ENCODE measurements at regions not wholly inside any gene's neighbourhood (a gene's known extent, or its start where the extent isn't known, plus 50 kb on each side); places are given as distances from the start of the nearest gene placed in this dataset.
A peak's percentile ranks its signal among the peaks of the same experiment; 100 is the strongest.

GRCh38 chr7:130897515-130898419 is 163.8 kb upstream of the KLF14 start:
- DNase-seq, result no peak

GRCh38 chr7:130899071-130899560 is 165.1 kb upstream of the KLF14 start:
- DNase-seq, result no peak

- DNase-seq, result no peak
These were observed 165.8 kb upstream of the KLF14 start for GRCh38 chr7:130899638-130900401.

- DNase-seq, result no peak
These were observed 166.6 kb upstream of the KLF14 start for GRCh38 chr7:130900471-130901076.

- peak; percentile 70 for DNase-seq
These were observed 167.3 kb upstream of the KLF14 start for GRCh38 chr7:130901209-130901783.

GRCh38 chr7:130902755-130903357 is 168.8 kb upstream of the KLF14 start:
- DNase-seq, result no peak

GRCh38 chr7:130903358-130903974 is 169.5 kb upstream of the KLF14 start:
- DNase-seq, result no peak

GRCh38 chr7:130904031-130904757 is 170.2 kb upstream of the KLF14 start:
- peak; percentile 5 for DNase-seq

GRCh38 chr7:130904792-130905191 is 170.8 kb upstream of the KLF14 start:
- peak; percentile 10 for DNase-seq

GRCh38 chr7:130906575-130906974 is 172.6 kb upstream of the KLF14 start:
- no peak for DNase-seq

GRCh38 chr7:130907439-130907838 is 173.4 kb upstream of the KLF14 start:
- DNase-seq, result no peak

GRCh38 chr7:130908345-130909160 is 174.5 kb upstream of the KLF14 start:
- DNase-seq, result no peak

- no peak for DNase-seq
These were observed 175.3 kb upstream of the KLF14 start for GRCh38 chr7:130909161-130909836.

GRCh38 chr7:130909881-130910672 is 176.1 kb upstream of the KLF14 start:
- no peak for DNase-seq

- DNase-seq, result no peak
These were observed 177.2 kb upstream of the KLF14 start for GRCh38 chr7:130910949-130911944.

- DNase-seq, result no peak
These were observed 178.3 kb upstream of the KLF14 start for GRCh38 chr7:130912082-130912861.

All from femur (tissue), 1 donor.